IPS-11a (cell line): ENCODE measurements at regions not wholly inside any gene's neighbourhood (a gene's known extent, or its start where the extent isn't known, plus 50 kb on each side); places are given as distances from the start of the nearest gene placed in this dataset.

Source experiments
- H3K4me3 ChIP-seq: one replicate; pipeline ENCODE4 v1.5.1; 2013; ENCODE audit warnings: low read depth, low read length, control low read depth

DNA sequence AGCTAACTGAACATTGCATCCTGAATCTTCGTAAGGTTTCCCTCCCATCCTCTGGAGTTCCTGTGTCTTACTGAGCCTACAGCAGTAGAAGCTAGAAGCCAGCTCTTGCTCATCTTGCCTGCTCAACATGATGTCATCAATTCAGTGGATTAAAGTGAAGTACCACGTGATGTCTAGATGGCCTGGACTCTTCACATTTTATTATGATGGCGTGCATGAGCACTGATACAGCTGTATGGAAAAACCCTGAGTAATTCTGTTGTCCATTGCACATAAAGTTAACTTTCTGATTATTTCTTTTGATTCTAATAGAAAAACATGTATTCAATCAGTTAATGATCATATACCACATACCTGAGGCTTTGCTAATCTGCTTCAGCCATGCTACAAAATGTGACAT is 2387.7 kb upstream of the TENM3 start:
- no peak overlapping the region for H3K4me3 ChIP-seq

DNA sequence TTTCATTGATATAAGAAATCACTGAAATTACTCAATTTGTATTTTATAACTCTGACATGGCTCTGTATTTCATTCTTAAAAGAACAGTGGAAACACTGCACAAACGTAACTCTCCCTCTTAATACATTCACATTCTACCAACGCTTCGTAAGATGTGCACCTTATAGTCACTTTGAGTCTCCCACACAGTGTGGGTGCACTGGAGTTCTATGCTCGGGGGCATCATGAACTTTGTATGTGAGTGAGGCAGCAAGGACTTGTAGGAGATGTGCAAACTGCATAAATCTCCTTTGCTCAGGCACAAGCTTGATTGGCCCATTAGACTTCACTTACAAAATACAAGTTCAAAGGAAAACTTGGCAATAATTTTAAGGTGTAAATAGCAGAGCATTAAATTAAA is 2385.0 kb upstream of the TENM3 start:
- no peak overlapping the region for H3K4me3 ChIP-seq

- no peak overlapping the region for H3K4me3 ChIP-seq
These were observed 2375.8 kb upstream of the TENM3 start for GRCh38 chr4:179867300-179867878.

DNA sequence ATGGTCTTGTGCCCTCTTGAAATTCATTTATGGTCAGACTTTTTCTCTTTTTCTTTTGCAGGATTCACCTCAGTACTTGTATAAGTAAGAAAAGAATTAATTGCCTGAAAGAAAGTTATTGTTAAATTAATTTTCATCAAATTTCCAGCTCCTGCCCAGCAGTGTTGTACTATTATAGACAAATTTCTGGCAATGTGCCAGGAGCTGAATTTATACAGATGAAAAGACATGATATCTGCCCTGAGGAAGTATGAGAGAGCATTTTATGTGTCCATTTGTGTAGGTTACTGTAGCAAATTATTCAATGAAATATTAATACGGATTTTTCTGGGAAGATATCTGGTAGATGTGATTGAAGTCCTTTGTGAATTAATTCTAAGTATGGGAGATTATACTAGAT is 2371.5 kb upstream of the TENM3 start:
- no peak overlapping the region for H3K4me3 ChIP-seq

GRCh38 chr4:179872755-179873154 is 2370.4 kb upstream of the TENM3 start:
- H3K4me3 ChIP-seq, result no peak overlapping the region

DNA sequence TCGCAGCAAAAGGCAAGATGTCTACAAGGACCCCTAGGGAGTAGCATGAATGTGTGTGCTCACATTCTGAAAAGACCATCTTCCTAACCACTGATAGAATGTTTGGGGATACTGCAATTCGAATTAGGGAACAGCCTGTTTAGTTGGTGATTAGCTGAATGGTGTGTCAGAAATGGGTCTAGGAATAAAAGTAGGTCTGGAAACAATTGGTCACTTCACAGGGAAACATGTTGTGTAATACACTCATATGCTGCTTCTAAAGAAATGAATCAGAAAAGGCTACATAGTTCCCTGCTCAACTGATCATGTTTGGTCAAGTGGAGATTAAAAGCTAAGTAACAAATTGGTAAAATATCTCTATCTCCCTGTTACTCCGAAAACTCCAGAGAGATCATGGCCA is 2362.4 kb upstream of the TENM3 start:
- H3K4me3 ChIP-seq, result no peak overlapping the region

DNA sequence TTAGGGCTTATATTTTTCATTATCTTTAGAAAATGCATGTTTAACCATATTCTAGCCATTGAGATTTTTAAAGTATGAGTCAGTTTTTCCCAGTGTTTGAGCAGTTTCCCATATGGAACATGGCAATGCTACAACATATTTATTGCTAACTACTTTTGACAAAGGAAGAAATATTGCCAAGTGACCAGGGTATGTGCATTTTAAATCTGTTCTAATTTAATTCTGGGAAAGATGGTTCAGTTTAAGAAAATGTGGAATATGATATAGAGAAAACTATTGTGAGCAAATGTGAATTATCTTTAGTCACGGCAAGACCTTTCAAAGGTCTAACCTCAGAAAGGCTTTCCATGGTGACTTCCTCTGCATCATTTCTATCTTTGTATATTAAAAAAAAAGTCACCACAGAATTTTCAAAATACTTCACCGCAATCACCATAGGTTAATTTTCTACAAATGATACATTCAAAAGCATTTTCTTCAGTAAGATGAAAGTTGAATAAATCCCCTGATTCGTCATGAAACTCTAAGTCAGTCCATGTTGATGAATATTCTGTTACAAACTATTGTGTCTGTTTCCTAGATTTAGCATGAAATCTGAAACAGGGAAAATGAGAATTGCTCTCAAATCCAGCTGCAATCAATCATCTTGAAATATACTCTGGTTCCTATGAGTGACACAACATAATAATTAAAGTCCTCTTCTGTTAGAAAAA is 2349.0 kb upstream of the TENM3 start:
- H3K4me3 ChIP-seq, result no peak overlapping the region

DNA sequence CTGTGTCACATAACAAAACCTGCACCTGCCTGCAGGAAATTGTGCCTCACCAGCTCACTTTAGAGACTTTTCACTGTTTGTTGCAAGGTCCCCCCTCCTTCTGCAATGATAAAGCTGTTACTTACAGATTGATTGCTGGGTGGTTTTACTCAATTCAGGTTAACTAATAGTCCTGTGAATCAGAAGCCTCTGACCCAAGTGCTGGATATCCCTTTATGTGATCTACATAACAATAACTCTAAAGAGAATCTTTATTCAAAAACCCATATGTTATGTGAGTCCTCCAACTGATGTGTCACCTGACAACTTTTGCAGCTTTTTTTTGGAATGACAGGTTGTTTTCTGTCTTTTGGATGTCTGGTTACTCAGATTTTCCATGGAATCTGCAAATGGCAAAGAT is 2323.6 kb upstream of the TENM3 start:
- no peak overlapping the region for H3K4me3 ChIP-seq

- H3K4me3 ChIP-seq, result no peak overlapping the region
These were observed 2315.7 kb upstream of the TENM3 start for GRCh38 chr4:179927473-179927872.

DNA sequence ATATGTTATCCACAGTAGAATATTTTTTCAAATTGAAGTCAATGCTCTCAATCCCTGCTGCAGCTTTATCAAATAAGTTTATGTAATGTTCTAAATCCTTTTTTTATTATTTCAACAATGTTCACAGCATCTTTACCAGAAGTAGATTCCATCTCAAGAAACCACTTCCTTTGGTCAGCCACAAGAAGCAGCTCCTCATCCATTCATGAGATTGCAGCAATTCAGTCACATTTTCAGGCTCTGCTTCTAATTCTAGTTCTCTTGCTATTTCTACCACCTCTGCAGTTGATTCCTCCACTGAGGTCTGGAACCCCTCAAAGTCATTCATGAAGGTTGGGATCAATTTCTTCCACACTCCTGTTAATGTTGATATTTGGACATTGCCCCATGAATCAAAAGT is 2301.3 kb upstream of the TENM3 start:
- no peak overlapping the region for H3K4me3 ChIP-seq

DNA sequence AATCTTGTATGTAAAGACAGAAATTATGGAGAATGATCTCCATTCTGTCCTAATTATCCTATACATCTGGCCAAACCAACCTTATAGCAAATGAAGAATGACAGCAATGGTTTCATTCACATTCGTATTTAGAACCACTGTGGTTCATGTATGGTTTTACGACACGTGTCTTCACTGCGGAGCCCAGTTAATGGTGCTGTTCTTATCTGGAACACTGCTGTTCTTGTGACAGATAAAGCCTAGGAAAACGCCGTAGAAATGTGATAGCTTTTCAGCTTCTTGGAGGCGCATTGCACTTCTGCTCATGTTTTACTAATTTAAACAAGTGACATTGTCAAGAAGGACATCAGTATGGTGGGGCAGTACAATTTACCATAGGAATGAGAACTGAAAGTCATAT is 2266.4 kb upstream of the TENM3 start:
- H3K4me3 ChIP-seq, result no peak overlapping the region

- H3K4me3 ChIP-seq, result no peak overlapping the region
These were observed 2265.8 kb upstream of the TENM3 start for GRCh38 chr4:179977378-179977777.

DNA sequence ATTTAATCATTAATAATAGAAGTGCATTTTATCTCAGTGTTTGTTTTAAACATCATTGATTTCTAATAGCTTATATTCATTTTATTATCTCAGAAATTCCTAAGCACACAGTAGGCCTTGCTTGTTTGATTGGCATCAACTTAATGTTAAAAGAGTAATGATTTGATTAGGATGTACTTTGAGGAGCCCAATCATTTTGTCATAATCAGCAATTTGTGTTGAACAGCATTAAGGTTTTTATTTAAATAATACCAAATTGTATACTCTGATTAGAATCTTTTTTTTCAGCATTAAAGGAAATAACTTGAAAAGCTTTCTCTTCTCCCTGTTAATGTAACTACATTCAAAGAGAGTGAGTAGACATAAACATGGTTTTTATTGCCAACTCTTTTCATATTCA is 2262.0 kb upstream of the TENM3 start:
- H3K4me3 ChIP-seq, result no peak overlapping the region

GRCh38 chr4:179989975-179990374 is 2253.2 kb upstream of the TENM3 start:
- no peak overlapping the region for H3K4me3 ChIP-seq

GRCh38 chr4:180009316-180009715 is 2233.9 kb upstream of the TENM3 start:
- no peak overlapping the region for H3K4me3 ChIP-seq

DNA sequence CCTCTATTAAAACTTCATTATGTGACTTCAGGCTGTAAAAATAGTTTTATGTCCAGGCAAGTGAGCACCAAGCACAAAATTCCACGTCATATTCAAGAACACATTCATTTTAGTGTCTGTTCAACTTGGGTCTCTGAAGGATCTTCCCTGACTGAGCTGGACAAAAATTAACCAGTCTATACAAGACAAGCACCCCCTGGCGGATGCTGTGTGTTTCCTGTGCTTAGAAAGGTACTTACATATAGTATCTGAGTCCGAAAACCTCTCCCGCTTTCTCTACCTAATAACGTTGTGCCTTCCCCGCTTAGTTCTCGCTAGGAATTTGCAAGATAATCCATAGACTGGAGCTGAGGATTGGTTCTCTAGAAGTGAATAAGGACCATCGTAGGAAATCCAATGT is 2214.5 kb upstream of the TENM3 start:
- no peak overlapping the region for H3K4me3 ChIP-seq

DNA sequence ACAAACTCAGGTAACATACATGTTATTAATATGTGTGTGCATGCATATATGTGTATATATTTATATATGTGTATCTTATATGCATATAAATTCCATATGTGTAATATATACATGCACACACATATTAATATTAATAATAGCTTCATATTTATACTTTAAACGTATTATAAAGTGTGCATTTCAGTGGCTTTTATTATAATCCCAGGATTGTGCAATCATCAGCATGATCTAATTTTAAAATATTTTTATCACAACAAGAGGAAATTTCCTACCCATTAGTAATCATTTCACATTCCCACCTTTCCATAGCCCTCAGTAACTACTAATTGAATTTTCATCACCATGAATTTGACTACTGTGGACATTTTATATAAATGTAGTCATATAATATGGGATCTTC is 2211.9 kb upstream of the TENM3 start:
- H3K4me3 ChIP-seq, result no peak overlapping the region

GRCh38 chr4:180041576-180041975 is 2201.6 kb upstream of the TENM3 start:
- H3K4me3 ChIP-seq, result no peak overlapping the region

DNA sequence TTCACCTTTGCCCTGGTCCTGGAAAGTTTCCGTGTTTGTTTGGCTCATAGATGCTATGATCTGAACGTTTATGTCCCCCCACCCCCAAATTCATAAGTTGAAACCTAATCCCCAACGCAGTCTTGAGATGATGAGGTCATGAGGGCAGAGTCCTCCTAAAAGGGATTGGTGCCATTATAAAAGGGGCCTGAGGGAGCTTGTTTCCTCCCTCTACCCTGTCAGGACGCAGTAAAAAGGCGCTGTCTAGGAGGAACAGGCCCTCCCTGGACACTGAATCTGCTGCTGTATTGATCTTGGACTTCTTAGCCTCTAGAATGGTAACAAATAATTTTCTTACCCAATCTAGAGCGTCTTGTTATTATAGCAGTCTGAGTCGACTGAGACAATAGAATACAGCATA is 2190.6 kb upstream of the TENM3 start:
- H3K4me3 ChIP-seq, result no peak overlapping the region

- H3K4me3 ChIP-seq, result no peak overlapping the region
These were observed 2188.9 kb upstream of the TENM3 start for GRCh38 chr4:180054291-180054690.

DNA sequence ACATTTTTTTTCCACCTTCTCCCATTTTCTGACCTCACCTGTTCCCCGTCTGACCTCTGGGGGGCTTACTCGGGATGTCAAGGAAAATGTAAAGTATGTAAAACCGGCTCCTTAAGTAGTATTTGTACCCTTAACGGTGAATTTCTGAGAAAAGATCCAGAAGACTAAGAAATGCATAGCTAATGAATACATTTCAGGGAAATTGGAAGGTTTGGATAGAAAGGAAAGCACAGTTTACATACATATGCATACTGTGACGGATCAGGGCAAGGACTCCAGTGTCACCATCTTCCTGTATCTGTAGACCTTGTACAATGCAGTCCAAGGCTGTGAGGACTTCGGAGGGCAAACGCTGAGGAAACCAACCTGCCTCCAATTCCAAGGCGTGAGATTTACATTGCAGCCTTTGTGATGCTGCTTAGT is 2185.9 kb upstream of the TENM3 start:
- peak overlapping the region; percentile 86 for H3K4me3 ChIP-seq

GRCh38 chr4:180057891-180058671 is 2185.1 kb upstream of the TENM3 start:
- peak overlapping the region; percentile 86 for H3K4me3 ChIP-seq
